Panc1 (cell line): ENCODE measurements at regions not wholly inside any gene's neighbourhood (a gene's known extent, or its start where the extent isn't known, plus 50 kb on each side); places are given as distances from the start of the nearest gene placed in this dataset.

Experiments used
- ATAC-seq: fragments of 200-7000 bp; cut with Tn5 transposase; 2 replicates; pipeline ENCODE4 v1.9.1; 2020; ENCODE audit warnings: mild to moderate bottlenecking, moderate library complexity
- BruUV-seq: library from RNA; stranded (reverse); fragments of 400-500 nt; replicated peaks from 2 replicates; lab custom pipeline; 2021; lab: Mats Ljungman, UMichigan
- CTCF ChIA-PET: fragments of 300-600 bp; sonication (Branson Sonifier 250); formaldehyde crosslinking; loops from one replicate; lab custom pipeline; 2022; ENCODE audit warnings: antibody characterized with exemption; lab: Charles Lee
- POLR2A ChIA-PET: fragments of 300-600 bp; sonication (Branson Sonifier 250); formaldehyde crosslinking; loops from one replicate; lab custom pipeline; 2022; ENCODE audit warnings: antibody characterized with exemption; lab: Charles Lee
- DNase-seq: peaks from one replicate; pipeline ENCODE4 v3.0.0-alpha.2; 2010; ENCODE audit warnings: low read depth, low spot score
- H3K27ac ChIP-seq: 2 replicates; pipeline ENCODE4 v1.5.1; 2011; ENCODE audit warnings: mild to moderate bottlenecking, low read length, inconsistent platforms
- H3K27me3 ChIP-seq: fragments of 200-500 bp; sonication (Bioruptor generic); 2 replicates; pipeline ENCODE4 v1.6.0; 2014; ENCODE audit warnings: low read length, inconsistent platforms; ENCODE audit not compliant: control insufficient read depth, insufficient read depth
- H3K36me3 ChIP-seq: fragments of 200-500 bp; sonication (Bioruptor generic); 2 replicates; pipeline ENCODE4 v1.5.1; 2014; ENCODE audit warnings: inconsistent platforms, mild to moderate bottlenecking, low read length, moderate library complexity; ENCODE audit not compliant: control insufficient read depth, insufficient read depth
- H3K4me1 ChIP-seq: 2 replicates; pipeline ENCODE4 v1.5.1; 2011; ENCODE audit warnings: inconsistent platforms, mild to moderate bottlenecking, low read length, moderate library complexity; ENCODE audit not compliant: control insufficient read depth, insufficient read depth
- H3K4me3 ChIP-seq, 2 experiments: 2 replicates each; pipeline ENCODE4 v1.5.1; 2011 to 2012; ENCODE audit warnings: low read depth in 2 of 2, low read length in 2 of 2, mild to moderate bottlenecking in 2 of 2, inconsistent platforms in 1 of 2, moderate library complexity in 1 of 2
- H3K9me3 ChIP-seq: fragments of 200-500 bp; sonication (Bioruptor generic); 2 replicates; pipeline ENCODE4 v1.5.1; 2014; ENCODE audit warnings: low read depth, mild to moderate bottlenecking, inconsistent platforms, low read length, moderate library complexity; ENCODE audit not compliant: control insufficient read depth, insufficient read depth
- CTCF ChIP-seq: fragments of 450-650 bp; IDR thresholded peaks from 2 replicates; pipeline ENCODE4 v1.5.1; 2017; ENCODE audit warnings: mild to moderate bottlenecking
- POLR2AphosphoS5 ChIP-seq: IDR thresholded peaks from 2 replicates; pipeline ENCODE4 v1.6.1; 2012; ENCODE audit warnings: mild to moderate bottlenecking, low read depth, low read length, moderate library complexity
- SIN3A ChIP-seq: IDR thresholded peaks from 2 replicates; pipeline ENCODE4 v1.6.1; 2012; ENCODE audit warnings: low read depth, mild to moderate bottlenecking, low read length, moderate library complexity, borderline replicate concordance; ENCODE audit not compliant: insufficient read depth
- TCF7L2 ChIP-seq: IDR thresholded peaks from 2 replicates; pipeline ENCODE4 v1.6.1; 2011; ENCODE audit warnings: mild to moderate bottlenecking, low read depth, low read length, inconsistent platforms
- in situ Hi-C: cut with HindIII; loops from 2 replicates; pipeline ENCODE4 v1.10.0; 2016; ENCODE audit warnings: low sequenced_read_pairs, low pct_unique_long_range_greater_than_20kb
- intact Hi-C: fragments of 100-400 bp; cut with micrococcal nuclease; formaldehyde crosslinking; loops from one replicate; pipeline ENCODE4 v1.10.0; 2022; ENCODE audit not compliant: unreplicated experiment
- TF ChIP-seq, protein P1 (sequence below), 2 experiments: IDR thresholded peaks; 2 replicates each; pipeline ENCODE4 v1.6.1; 2011 to 2012; ENCODE audit warnings: low read depth in 2 of 2, control low read depth in 1 of 2, low read length in 1 of 2, mild to moderate bottlenecking in 1 of 2, moderate library complexity in 1 of 2; ENCODE audit not compliant: insufficient read depth in 1 of 2

DNA sequence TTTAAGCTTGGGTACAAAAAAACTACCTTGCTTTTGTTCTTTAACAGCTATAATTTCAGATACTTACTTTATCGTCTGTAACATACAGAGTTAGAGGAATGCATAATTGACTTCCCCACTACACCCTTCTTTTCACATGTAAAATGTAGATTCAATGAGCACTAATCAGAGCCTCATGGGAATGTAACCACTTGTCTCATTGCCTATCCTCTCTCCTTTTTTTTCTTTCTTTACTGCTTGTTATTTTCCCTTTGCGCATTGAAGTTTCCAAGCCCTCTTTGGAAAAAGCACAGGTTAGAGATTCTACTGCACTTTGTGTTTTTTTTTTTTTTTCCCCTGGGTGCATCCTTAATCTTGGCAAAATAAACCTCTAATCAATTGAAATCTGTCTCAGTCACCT lies 965.1 kb upstream of the PABPC4L start:
- in situ Hi-C loops: no loop called here
- intact Hi-C loops: no loop called here
- no peak for ATAC-seq

DNA sequence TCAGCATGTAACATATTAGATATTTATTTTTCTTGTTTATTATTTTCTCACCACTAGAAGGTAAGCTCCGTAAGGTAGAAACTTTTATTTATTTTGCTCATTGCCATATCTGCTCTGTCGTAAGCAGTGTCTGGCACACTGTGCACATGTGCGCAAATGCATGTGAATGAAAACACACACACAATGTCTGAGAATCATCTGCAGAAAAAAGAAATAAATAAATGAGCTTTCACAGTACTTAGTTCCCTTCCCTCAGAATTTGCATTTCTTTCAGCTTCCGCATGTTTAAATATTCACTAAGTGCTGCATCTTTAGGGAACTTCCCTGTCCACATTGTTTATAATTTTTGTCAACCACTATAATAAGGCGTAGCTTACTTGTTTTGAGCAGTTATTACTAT lies 963.0 kb upstream of the PABPC4L start:
- DNase-seq (no peak), ATAC-seq (no peak)
- no peak for TF ChIP-seq POLR2AphosphoS5
- no peak for TF ChIP-seq SIN3A
- TF ChIP-seq, protein P1, sequence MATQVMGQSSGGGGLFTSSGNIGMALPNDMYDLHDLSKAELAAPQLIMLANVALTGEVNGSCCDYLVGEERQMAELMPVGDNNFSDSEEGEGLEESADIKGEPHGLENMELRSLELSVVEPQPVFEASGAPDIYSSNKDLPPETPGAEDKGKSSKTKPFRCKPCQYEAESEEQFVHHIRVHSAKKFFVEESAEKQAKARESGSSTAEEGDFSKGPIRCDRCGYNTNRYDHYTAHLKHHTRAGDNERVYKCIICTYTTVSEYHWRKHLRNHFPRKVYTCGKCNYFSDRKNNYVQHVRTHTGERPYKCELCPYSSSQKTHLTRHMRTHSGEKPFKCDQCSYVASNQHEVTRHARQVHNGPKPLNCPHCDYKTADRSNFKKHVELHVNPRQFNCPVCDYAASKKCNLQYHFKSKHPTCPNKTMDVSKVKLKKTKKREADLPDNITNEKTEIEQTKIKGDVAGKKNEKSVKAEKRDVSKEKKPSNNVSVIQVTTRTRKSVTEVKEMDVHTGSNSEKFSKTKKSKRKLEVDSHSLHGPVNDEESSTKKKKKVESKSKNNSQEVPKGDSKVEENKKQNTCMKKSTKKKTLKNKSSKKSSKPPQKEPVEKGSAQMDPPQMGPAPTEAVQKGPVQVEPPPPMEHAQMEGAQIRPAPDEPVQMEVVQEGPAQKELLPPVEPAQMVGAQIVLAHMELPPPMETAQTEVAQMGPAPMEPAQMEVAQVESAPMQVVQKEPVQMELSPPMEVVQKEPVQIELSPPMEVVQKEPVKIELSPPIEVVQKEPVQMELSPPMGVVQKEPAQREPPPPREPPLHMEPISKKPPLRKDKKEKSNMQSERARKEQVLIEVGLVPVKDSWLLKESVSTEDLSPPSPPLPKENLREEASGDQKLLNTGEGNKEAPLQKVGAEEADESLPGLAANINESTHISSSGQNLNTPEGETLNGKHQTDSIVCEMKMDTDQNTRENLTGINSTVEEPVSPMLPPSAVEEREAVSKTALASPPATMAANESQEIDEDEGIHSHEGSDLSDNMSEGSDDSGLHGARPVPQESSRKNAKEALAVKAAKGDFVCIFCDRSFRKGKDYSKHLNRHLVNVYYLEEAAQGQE (IDR thresholded peaks at IDR 0.05; ENCODE audit: insufficient read depth in 1 of 2, low read depth in 2 of 2, low read length in 1 of 2): no peak
- no peak for TF ChIP-seq TCF7L2
- TF ChIP-seq CTCF: no peak
- ChIA-PET POLR2A (interaction anchor here (0.6 kb wide), 1 partner anchor 52 kb away, joined by 4 read pairs; no protein-coding TSS in a partner anchor), CTCF (no interaction called here)
- no TSS peak for BruUV-seq
- no peaks in the 10 kb centered on the region for H3K27me3 ChIP-seq
- no peak overlapping the region for H3K4me3 ChIP-seq
- H3K4me1 ChIP-seq: no peaks in the 10 kb centered on the region
- in situ Hi-C loops: no loop called here
- no peaks in the 10 kb centered on the region for H3K9me3 ChIP-seq
- H3K36me3 ChIP-seq: no peaks in the 10 kb centered on the region
- intact Hi-C loops: no loop called here
- no peak overlapping the region for H3K27ac ChIP-seq

More for the DNA sequence above, 965.1 kb upstream of the PABPC4L start:
- no peaks in the 10 kb centered on the region for H3K9me3 ChIP-seq
- H3K4me1 ChIP-seq: no peaks in the 10 kb centered on the region
- POLR2A ChIA-PET: no interaction called here
- no peak overlapping the region for H3K27ac ChIP-seq
- BruUV-seq: no TSS peak
- no peak overlapping the region for H3K4me3 ChIP-seq
- DNase-seq: no peak
- no peaks in the 10 kb centered on the region for H3K27me3 ChIP-seq
- TF ChIP-seq CTCF (no peak), SIN3A (no peak), TCF7L2 (no peak), POLR2AphosphoS5 (no peak)
- TF ChIP-seq, protein P1 (IDR thresholded peaks at IDR 0.05; ENCODE audit: insufficient read depth in 1 of 2, low read depth in 2 of 2, low read length in 1 of 2): no peak
- CTCF ChIA-PET: no interaction called here
- no peaks in the 10 kb centered on the region for H3K36me3 ChIP-seq
